Common myeloid progenitor, CD34-positive (primary cell): ENCODE measurements at regions not wholly inside any gene's neighbourhood (a gene's known extent, or its start where the extent isn't known, plus 50 kb on each side); places are given as distances from the start of the nearest gene placed in this dataset.
"Not testable (repeated sequence)": the region's sequence is repeated elsewhere in the genome, so short reads cannot be mapped to it uniquely, and the experiment has no call there.

Source experiments
- CTCF ChIA-PET: fragments of 350-600 bp; sonication (Branson Sonifier 250); formaldehyde crosslinking; loops from one replicate; lab custom pipeline; 2021; ENCODE audit warnings: antibody characterized with exemption; lab: Charles Lee
- POLR2A ChIA-PET: fragments of 350-600 bp; sonication (Branson Sonifier 250); formaldehyde crosslinking; loops from one replicate; lab custom pipeline; 2021; ENCODE audit warnings: antibody characterized with exemption; lab: Charles Lee
- DNase-seq, 3 donors: peaks; one replicate each; pipeline versions ENCODE4 v3.0.0 to v3.0.0-alpha.2; 2013
- H3K27ac ChIP-seq, 2 experiments: 1 replicate in 1 of 2; 2 replicates in 1 of 2; pipeline ENCODE4 v1.7.0; 2013; ENCODE audit warnings: inconsistent platforms in 2 of 2, low read length in 2 of 2, mild to moderate bottlenecking in 2 of 2, low read depth in 1 of 2, moderate library complexity in 1 of 2; ENCODE audit not compliant: severe bottlenecking in 2 of 2, insufficient read depth in 1 of 2, poor library complexity in 1 of 2
- H3K27me3 ChIP-seq, 5 experiments: replicated peaks in 2 of 5; 1 replicate in 3 of 5; 2 replicates in 2 of 5; pipeline versions ENCODE4 v1.6.1 to v1.7.0; 2013; ENCODE audit warnings: low read length in 4 of 5, mild to moderate bottlenecking in 2 of 5, moderate library complexity in 2 of 5, inconsistent platforms in 1 of 5; ENCODE audit not compliant: insufficient read depth in 5 of 5, control insufficient read depth in 4 of 5
- H3K36me3 ChIP-seq, 4 experiments: 1 replicate in 2 of 4; 2 replicates in 2 of 4; pipeline versions ENCODE4 v1.6.1 to v1.7.0; 2013; ENCODE audit warnings: low read length in 3 of 4, control low read depth in 1 of 4, mild to moderate bottlenecking in 1 of 4; ENCODE audit not compliant: control insufficient read depth in 4 of 4, insufficient read depth in 4 of 4
- H3K4me1 ChIP-seq, 4 experiments: 1 replicate in 3 of 4; 2 replicates in 1 of 4; pipeline versions ENCODE4 v1.6.1 to v1.7.1; 2013; ENCODE audit warnings: low read length in 3 of 4, mild to moderate bottlenecking in 3 of 4, control low read depth in 1 of 4, inconsistent platforms in 1 of 4, moderate library complexity in 1 of 4; ENCODE audit not compliant: control insufficient read depth in 4 of 4, insufficient read depth in 4 of 4; ENCODE audit errors: control extremely low read depth in 1 of 4
- H3K4me3 ChIP-seq, 7 experiments: 1 replicate in 4 of 7; 2 replicates in 3 of 7; pipeline versions ENCODE4 v1.5.1 to v1.7.0; 2013; ENCODE audit warnings: mild to moderate bottlenecking in 7 of 7, low read length in 6 of 7, moderate library complexity in 6 of 7, inconsistent platforms in 2 of 7, low read depth in 2 of 7, control low read depth in 1 of 7; ENCODE audit not compliant: insufficient read depth in 4 of 7, control insufficient read depth in 1 of 7; ENCODE audit errors: extremely low read depth in 1 of 7
- H3K9me3 ChIP-seq, 5 experiments: 1 replicate in 4 of 5; 2 replicates in 1 of 5; pipeline versions ENCODE4 v1.6.1 to v1.7.1; 2013; ENCODE audit warnings: low read length in 4 of 5, mild to moderate bottlenecking in 2 of 5, inconsistent platforms in 1 of 5, low read depth in 1 of 5, moderate library complexity in 1 of 5; ENCODE audit not compliant: control insufficient read depth in 4 of 5, insufficient read depth in 2 of 5; ENCODE audit errors: control extremely low read depth in 1 of 5
- WGBS: methylation state at CpG from one replicate; pipeline ENCODE4 v1.1.5; 2013; ENCODE audit not compliant: insufficient coverage; 5-methylcytosine and 5-hydroxymethylcytosine counted together

DNA sequence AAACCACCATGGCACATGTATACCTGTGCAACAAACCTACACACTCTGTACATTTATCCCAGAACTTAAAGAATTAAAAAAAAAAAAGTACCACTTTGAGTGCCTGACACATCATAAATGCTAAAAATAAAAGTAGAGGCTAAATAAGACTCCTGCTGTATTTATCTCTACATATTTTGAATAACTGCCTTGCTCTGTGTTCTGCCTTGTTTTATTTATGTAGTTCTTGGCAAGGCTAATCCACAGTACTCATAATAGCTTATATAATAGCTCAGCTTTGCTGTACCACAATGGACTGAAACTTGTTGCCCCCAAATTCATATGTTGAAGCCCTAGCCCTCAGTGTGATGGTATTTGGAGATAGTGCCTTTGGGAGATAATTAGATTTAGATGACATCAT is 95.4 kb upstream of the ADAMTS9 start:
- H3K27me3 ChIP-seq, result no peaks in the 10 kb centered on the region
- H3K4me3 ChIP-seq, result no peak overlapping the region
- POLR2A ChIA-PET, result no interaction called here
- no peaks in the 10 kb centered on the region for H3K4me1 ChIP-seq
- H3K36me3 ChIP-seq, result no peaks in the 10 kb centered on the region
- H3K9me3 ChIP-seq, result peaks cover 0 to 3% (median 0%) of the 10 kb centered on the region in 5 experiments
- no peak for DNase-seq
- no peak overlapping the region for H3K27ac ChIP-seq
- CTCF ChIA-PET, result no interaction called here

- H3K9me3 ChIP-seq, DNase-seq, H3K36me3 ChIP-seq, H3K4me1 ChIP-seq, CTCF ChIA-PET, H3K27me3 ChIP-seq, H3K4me3 ChIP-seq, POLR2A ChIA-PET, H3K27ac ChIP-seq: not testable (repeated sequence)
- 100% methylated on average over 1 of the region's 4 CpGs for WGBS
Observed at GRCh38 chr3:64780923-64781322, 93.1 kb upstream of the ADAMTS9 start.

GRCh38 chr3:64773137-64773536 is 85.3 kb upstream of the ADAMTS9 start:
- Histone ChIP-seq H3K9me3 (peaks cover 0 to 3% (median 0%) of the 10 kb centered on the region in 5 experiments), H3K36me3 (no peaks in the 10 kb centered on the region), H3K4me1 (no peaks in the 10 kb centered on the region), H3K4me3 (no peak overlapping the region), H3K27ac (no peak overlapping the region), H3K27me3 (no peaks in the 10 kb centered on the region)
- ChIA-PET CTCF (no interaction called here), POLR2A (no interaction called here)
- no peak for DNase-seq
- 91% methylated on average over 3 of the region's 5 CpGs for WGBS

DNA sequence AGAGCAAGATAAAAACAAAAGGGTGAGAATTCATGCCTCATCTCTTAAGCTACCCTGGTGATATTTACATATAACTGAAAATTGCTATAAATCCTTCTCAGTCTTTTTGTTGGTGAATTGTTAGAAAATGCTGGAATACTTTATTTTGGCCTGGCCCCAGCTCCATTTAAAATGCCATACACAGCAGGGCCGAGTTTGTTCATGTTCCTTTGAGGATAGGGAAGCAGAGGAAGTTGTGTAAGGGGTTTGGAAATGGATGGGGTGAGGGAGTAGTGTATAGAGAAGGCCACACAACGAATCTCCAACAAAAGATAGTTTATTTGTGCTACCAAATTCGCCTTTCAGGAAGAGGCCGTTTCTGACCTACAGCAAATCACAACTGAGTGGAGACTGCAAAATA is 78.6 kb upstream of the ADAMTS9 start:
- CTCF ChIA-PET, result no interaction called here
- Histone ChIP-seq H3K4me3 (no peak overlapping the region), H3K4me1 (no peaks in the 10 kb centered on the region), H3K27me3 (no peaks in the 10 kb centered on the region), H3K27ac (no peak overlapping the region), H3K36me3 (no peaks in the 10 kb centered on the region), H3K9me3 (no peaks in the 10 kb centered on the region)
- 100% methylated on average over 4 of the region's 4 CpGs for WGBS
- POLR2A ChIA-PET, result interaction anchor here (0.5 kb wide), 1 partner anchor 106 kb away, joined by 6 read pairs; no protein-coding TSS in a partner anchor
- DNase-seq, result no peak

- H3K27me3 ChIP-seq, result no peaks in the 10 kb centered on the region
- no peaks in the 10 kb centered on the region for H3K36me3 ChIP-seq
- H3K4me3 ChIP-seq, result no peak overlapping the region
- 100% methylated on average over 4 of the region's 4 CpGs for WGBS
- no peaks in the 10 kb centered on the region for H3K4me1 ChIP-seq
- POLR2A ChIA-PET, result no interaction called here
- no peak overlapping the region for H3K27ac ChIP-seq
- DNase-seq, result no peak
- CTCF ChIA-PET, result no interaction called here
- no peaks in the 10 kb centered on the region for H3K9me3 ChIP-seq
Observed at GRCh38 chr3:64765947-64766346, 78.1 kb upstream of the ADAMTS9 start.

- Histone ChIP-seq H3K4me1 (no peaks in the 10 kb centered on the region), H3K27me3 (no peaks in the 10 kb centered on the region), H3K36me3 (no peaks in the 10 kb centered on the region), H3K4me3 (no peak overlapping the region), H3K27ac (no peak overlapping the region), H3K9me3 (peaks cover 0 to 2% (median 0%) of the 10 kb centered on the region in 5 experiments)
- POLR2A ChIA-PET, result no interaction called here
- no CpG with 5 or more reads among the region's 6 CpGs for WGBS
- DNase-seq, result no peak
- CTCF ChIA-PET, result no interaction called here
Observed at GRCh38 chr3:64764386-64764929, 76.7 kb upstream of the ADAMTS9 start.

- Histone ChIP-seq H3K4me1 (no peaks in the 10 kb centered on the region), H3K9me3 (peaks cover 0 to 2% (median 0%) of the 10 kb centered on the region in 5 experiments), H3K36me3 (no peaks in the 10 kb centered on the region), H3K27me3 (no peaks in the 10 kb centered on the region), H3K4me3 (no peak overlapping the region), H3K27ac (no peak overlapping the region)
- ChIA-PET POLR2A (no interaction called here), CTCF (no interaction called here)
- no peak for DNase-seq
Observed at GRCh38 chr3:64763980-64764379, 76.2 kb upstream of the ADAMTS9 start.
